Endothelial cell of hepatic sinusoid (primary cell): ENCODE measurements at regions not wholly inside any gene's neighbourhood (a gene's known extent, or its start where the extent isn't known, plus 50 kb on each side); places are given as distances from the start of the nearest gene placed in this dataset.
"Not testable (repeated sequence)": the region's sequence is repeated elsewhere in the genome, so short reads cannot be mapped to it uniquely, and the experiment has no call there.

ENCODE experiments used
- in situ Hi-C: cut with HindIII; loops from 2 replicates; pipeline ENCODE4 v1.10.0; 2017; ENCODE audit warnings: low sequenced_read_pairs

GRCh38 chr5:100398815-100399214 lies 136.4 kb upstream of the FAM174A start:
- in situ Hi-C loops: not testable (repeated sequence)

- in situ Hi-C loops: not testable (repeated sequence)
Observed at GRCh38 chr5:100379254-100379858, 155.8 kb upstream of the FAM174A start.

- in situ Hi-C loops: not testable (repeated sequence)
Observed at GRCh38 chr5:100364757-100365478, 170.3 kb upstream of the FAM174A start.

GRCh38 chr5:100364343-100364742 lies 170.8 kb upstream of the FAM174A start:
- in situ Hi-C loops: not testable (repeated sequence)

GRCh38 chr5:100359998-100360397 lies 175.2 kb upstream of the FAM174A start:
- in situ Hi-C loops: not testable (repeated sequence)

GRCh38 chr5:100346269-100346668 lies 188.9 kb upstream of the FAM174A start:
- in situ Hi-C loops: not testable (repeated sequence)

- in situ Hi-C loops: not testable (repeated sequence)
Observed at GRCh38 chr5:100341485-100341884, 193.7 kb upstream of the FAM174A start.

GRCh38 chr5:100322483-100322882 lies 212.7 kb upstream of the FAM174A start:
- in situ Hi-C loops: no loop called here

- in situ Hi-C loops: no loop called here
Observed at GRCh38 chr5:100319885-100320284, 215.3 kb upstream of the FAM174A start.

GRCh38 chr5:100313657-100314056 lies 221.5 kb upstream of the FAM174A start:
- in situ Hi-C loops: no loop called here

- in situ Hi-C loops: no loop called here
Observed at GRCh38 chr5:100311806-100312205, 223.4 kb upstream of the FAM174A start.

- in situ Hi-C loops: no loop called here
Observed at GRCh38 chr5:100306000-100306399, 229.2 kb upstream of the FAM174A start.

- in situ Hi-C loops: no loop called here
Observed at GRCh38 chr5:100303216-100303615, 232.0 kb upstream of the FAM174A start.

GRCh38 chr5:100299261-100299660 lies 235.9 kb upstream of the FAM174A start:
- in situ Hi-C loops: no loop called here

GRCh38 chr5:100276071-100276470 lies 259.1 kb upstream of the FAM174A start:
- in situ Hi-C loops: no loop called here

GRCh38 chr5:100275631-100276030 lies 259.5 kb upstream of the FAM174A start:
- in situ Hi-C loops: no loop called here

GRCh38 chr5:100273846-100274580 lies 261.2 kb upstream of the FAM174A start:
- in situ Hi-C loops: no loop called here

- in situ Hi-C loops: no loop called here
Observed at GRCh38 chr5:100270023-100270771, 265.0 kb upstream of the FAM174A start.

GRCh38 chr5:100260968-100261367 lies 274.2 kb upstream of the FAM174A start:
- in situ Hi-C loops: no loop called here

- in situ Hi-C loops: no loop called here
Observed at GRCh38 chr5:100252944-100253343, 282.2 kb upstream of the FAM174A start.

GRCh38 chr5:100252037-100252436 lies 283.1 kb upstream of the FAM174A start:
- in situ Hi-C loops: no loop called here
